ENCODE measurements at regions not wholly inside any gene's neighbourhood (a gene's known extent, or its start where the extent isn't known, plus 50 kb on each side); places are given as distances from the start of the nearest gene placed in this dataset.

GRCh38 chr6:139863346-139863745 lies 488.9 kb upstream of the CITED2 start:
- no peak for DNase-seq (ENCODE audit: low spot score in 2 of 2)
- no peak for ATAC-seq
- Mint-ChIP-seq H3K9me3 (peaks cover 0 to 4% of the 10 kb centered on the region in 2 donors), H3K27ac (no peak overlapping the region), H3K36me3 (no peaks in the 10 kb centered on the region)

GRCh38 chr6:139862311-139862710 lies 487.9 kb upstream of the CITED2 start:
- DNase-seq (ENCODE audit: low spot score in 2 of 2): no peak
- no peaks in the 10 kb centered on the region for H3K36me3 Mint-ChIP-seq
- H3K9me3 Mint-ChIP-seq: peaks cover 0 to 4% of the 10 kb centered on the region in 2 donors
- no peak overlapping the region for H3K27ac Mint-ChIP-seq
- no peak for ATAC-seq

GRCh38 chr6:139860203-139860602 lies 485.8 kb upstream of the CITED2 start:
- Mint-ChIP-seq H3K9me3 (peaks cover 0 to 4% of the 10 kb centered on the region in 2 donors), H3K36me3 (no peaks in the 10 kb centered on the region), H3K27ac (no peak overlapping the region)
- ATAC-seq (no peak), DNase-seq (ENCODE audit: low spot score in 2 of 2) (no peak)

- Mint-ChIP-seq H3K36me3 (no peaks in the 10 kb centered on the region), H3K9me3 (peaks cover 0 to 3% of the 10 kb centered on the region in 2 donors), H3K27ac (no peak overlapping the region)
- DNase-seq (ENCODE audit: low spot score in 2 of 2) (no peak), ATAC-seq (no peak)
These were observed 484.0 kb upstream of the CITED2 start for GRCh38 chr6:139858429-139858828.

- no peak for DNase-seq (ENCODE audit: low spot score in 2 of 2)
- Mint-ChIP-seq H3K36me3 (no peaks in the 10 kb centered on the region), H3K9me3 (no peaks in the 10 kb centered on the region), H3K27ac (no peak overlapping the region)
- no peak for ATAC-seq
These were observed 482.7 kb upstream of the CITED2 start for GRCh38 chr6:139857143-139857542.

- DNase-seq (ENCODE audit: low spot score in 2 of 2) (no peak), ATAC-seq (no peak)
- no peaks in the 10 kb centered on the region for H3K36me3 Mint-ChIP-seq
- H3K9me3 Mint-ChIP-seq: no peaks in the 10 kb centered on the region
- H3K27ac Mint-ChIP-seq: no peak overlapping the region
These were observed 482.1 kb upstream of the CITED2 start for GRCh38 chr6:139856562-139856961.

- Mint-ChIP-seq H3K9me3 (no peaks in the 10 kb centered on the region), H3K36me3 (no peaks in the 10 kb centered on the region), H3K27ac (no peak overlapping the region)
- DNase-seq (ENCODE audit: low spot score in 2 of 2) (no peak), ATAC-seq (no peak)
These were observed 481.3 kb upstream of the CITED2 start for GRCh38 chr6:139855671-139856311.

GRCh38 chr6:139853302-139853992 lies 479.0 kb upstream of the CITED2 start:
- Mint-ChIP-seq H3K36me3 (no peaks in the 10 kb centered on the region), H3K9me3 (peaks cover 0 to 4% of the 10 kb centered on the region in 2 donors)

GRCh38 chr6:139852488-139853140 lies 478.2 kb upstream of the CITED2 start:
- DNase-seq (ENCODE audit: low spot score in 2 of 2): no peak
- Mint-ChIP-seq H3K27ac (no peak overlapping the region), H3K9me3 (peaks cover 0 to 4% of the 10 kb centered on the region in 2 donors), H3K36me3 (no peaks in the 10 kb centered on the region)
- ATAC-seq: no peak

More at GRCh38 chr6:139853302-139853992, 479.0 kb upstream of the CITED2 start:
- no peak for DNase-seq (ENCODE audit: low spot score in 2 of 2)
- no peak for ATAC-seq
- no peak overlapping the region for H3K27ac Mint-ChIP-seq

- peaks cover 0 to 4% of the 10 kb centered on the region in 2 donors for H3K9me3 Mint-ChIP-seq
- no peak overlapping the region for H3K27ac Mint-ChIP-seq
- no peaks in the 10 kb centered on the region for H3K36me3 Mint-ChIP-seq
- ATAC-seq: no peak
- no peak for DNase-seq (ENCODE audit: low spot score in 2 of 2)
These were observed 477.6 kb upstream of the CITED2 start for GRCh38 chr6:139852067-139852466.

- H3K9me3 Mint-ChIP-seq: peaks cover 0 to 4% of the 10 kb centered on the region in 2 donors
These were observed 476.8 kb upstream of the CITED2 start for GRCh38 chr6:139851206-139851605.

GRCh38 chr6:139850512-139850911 lies 476.1 kb upstream of the CITED2 start:
- Mint-ChIP-seq H3K9me3 (peaks cover 0 to 4% of the 10 kb centered on the region in 2 donors), H3K36me3 (no peaks in the 10 kb centered on the region), H3K27ac (no peak overlapping the region)
- ATAC-seq (no peak), DNase-seq (ENCODE audit: low spot score in 2 of 2) (no peak)

More at GRCh38 chr6:139851206-139851605, 476.8 kb upstream of the CITED2 start:
- Mint-ChIP-seq H3K27ac (no peak overlapping the region), H3K36me3 (no peaks in the 10 kb centered on the region)
- ATAC-seq (no peak), DNase-seq (ENCODE audit: low spot score in 2 of 2) (no peak)

- Mint-ChIP-seq H3K9me3 (peaks cover 0 to 4% of the 10 kb centered on the region in 2 donors), H3K36me3 (no peaks in the 10 kb centered on the region), H3K27ac (no peak overlapping the region)
- ATAC-seq (no peak), DNase-seq (ENCODE audit: low spot score in 2 of 2) (no peak)
These were observed 473.0 kb upstream of the CITED2 start for GRCh38 chr6:139847457-139847813.

- no peak for DNase-seq (ENCODE audit: low spot score in 2 of 2)
- Mint-ChIP-seq H3K9me3 (peaks cover 0 to 4% of the 10 kb centered on the region in 2 donors), H3K27ac (no peak overlapping the region), H3K36me3 (no peaks in the 10 kb centered on the region)
- ATAC-seq: no peak
These were observed 472.3 kb upstream of the CITED2 start for GRCh38 chr6:139846538-139847456.

GRCh38 chr6:139844907-139845306 lies 470.5 kb upstream of the CITED2 start:
- ATAC-seq (no peak), DNase-seq (ENCODE audit: low spot score in 2 of 2) (no peak)
- no peak overlapping the region for H3K27ac Mint-ChIP-seq
- H3K9me3 Mint-ChIP-seq: peaks cover 0 to 4% of the 10 kb centered on the region in 2 donors
- no peaks in the 10 kb centered on the region for H3K36me3 Mint-ChIP-seq

GRCh38 chr6:139841794-139842215 lies 467.4 kb upstream of the CITED2 start:
- Mint-ChIP-seq H3K27ac (no peak overlapping the region), H3K9me3 (peaks cover 0 to 5% of the 10 kb centered on the region in 2 donors), H3K36me3 (no peaks in the 10 kb centered on the region)
- ATAC-seq: no peak
- no peak for DNase-seq (ENCODE audit: low spot score in 2 of 2)

Measured in activated naive CD4-positive, alpha-beta T cell treated with anti-CD3 and anti-CD28 coated beads, Interleukin-2, amount 50 U/mL, for 72 hours (primary cell).